ENCODE measurements at regions not wholly inside any gene's neighbourhood (a gene's known extent, or its start where the extent isn't known, plus 50 kb on each side); places are given as distances from the start of the nearest gene placed in this dataset.
"Not testable (repeated sequence)": the region's sequence is repeated elsewhere in the genome, so short reads cannot be mapped to it uniquely, and the experiment has no call there.

GRCh38 chr13:87235621-87236020 is 435.6 kb upstream of the SLITRK5 start:
- no peak for DNase-seq

- no peak for DNase-seq
These were observed 426.8 kb upstream of the SLITRK5 start for GRCh38 chr13:87244256-87244890.

GRCh38 chr13:87249847-87250246 is 421.3 kb upstream of the SLITRK5 start:
- DNase-seq: not testable (repeated sequence)

- no peak for DNase-seq
These were observed 415.8 kb upstream of the SLITRK5 start for GRCh38 chr13:87255394-87255793.

GRCh38 chr13:87259479-87260083 is 411.6 kb upstream of the SLITRK5 start:
- no peak for DNase-seq

- no peak for DNase-seq
These were observed 396.9 kb upstream of the SLITRK5 start for GRCh38 chr13:87274209-87274819.

GRCh38 chr13:87280139-87280538 is 391.0 kb upstream of the SLITRK5 start:
- no peak for DNase-seq

- DNase-seq: no peak
These were observed 383.4 kb upstream of the SLITRK5 start for GRCh38 chr13:87287721-87288120.

GRCh38 chr13:87295636-87296035 is 375.5 kb upstream of the SLITRK5 start:
- no peak for DNase-seq

- DNase-seq: no peak
These were observed 369.1 kb upstream of the SLITRK5 start for GRCh38 chr13:87302034-87302433.

GRCh38 chr13:87302931-87303330 is 368.2 kb upstream of the SLITRK5 start:
- no peak for DNase-seq

GRCh38 chr13:87311165-87311564 is 360.0 kb upstream of the SLITRK5 start:
- no peak for DNase-seq

GRCh38 chr13:87314822-87315221 is 356.3 kb upstream of the SLITRK5 start:
- DNase-seq: no peak

- DNase-seq: no peak
These were observed 348.8 kb upstream of the SLITRK5 start for GRCh38 chr13:87322386-87322785.

- no peak for DNase-seq
These were observed 346.6 kb upstream of the SLITRK5 start for GRCh38 chr13:87324558-87324957.

- DNase-seq: no peak
These were observed 340.0 kb upstream of the SLITRK5 start for GRCh38 chr13:87331178-87331577.

- DNase-seq: no peak
These were observed 337.6 kb upstream of the SLITRK5 start for GRCh38 chr13:87333599-87333998.

GRCh38 chr13:87334176-87334575 is 337.0 kb upstream of the SLITRK5 start:
- no peak for DNase-seq

- not testable (repeated sequence) for DNase-seq
These were observed 334.8 kb upstream of the SLITRK5 start for GRCh38 chr13:87336346-87336889.

GRCh38 chr13:87344176-87344575 is 327.0 kb upstream of the SLITRK5 start:
- no peak for DNase-seq

- no peak for DNase-seq
These were observed 315.7 kb upstream of the SLITRK5 start for GRCh38 chr13:87355451-87355850.

- DNase-seq: no peak
These were observed 314.9 kb upstream of the SLITRK5 start for GRCh38 chr13:87356314-87356713.

- DNase-seq: no peak
These were observed 312.9 kb upstream of the SLITRK5 start for GRCh38 chr13:87358319-87358718.

- no peak for DNase-seq
These were observed 310.0 kb upstream of the SLITRK5 start for GRCh38 chr13:87361216-87361615.

All from activated effector memory CD4-positive, alpha-beta T cell treated with anti-CD3 and anti-CD28 coated beads, Interleukin-2, amount 50 U/mL, for 16 hours (primary cell).